K562 (cell line): ENCODE measurements at regions not wholly inside any gene's neighbourhood (a gene's known extent, or its start where the extent isn't known, plus 50 kb on each side); places are given as distances from the start of the nearest gene placed in this dataset.

ENCODE experiments used
- ATAC-seq: fragments of 200-7000 bp; cut with Tn5 transposase; 3 replicates; pipeline ENCODE4 v1.9.1; 2020; ENCODE audit warnings: moderate library complexity
- BruUV-seq: library from RNA; stranded (reverse); fragments of 400-500 nt; replicated peaks from 2 replicates; lab custom pipeline; 2021; lab: Mats Ljungman, UMichigan
- CTCF ChIA-PET: fragments of 300-600 bp; formaldehyde crosslinking; extraction: SDS; loops from one replicate; lab custom pipeline; 2021; ENCODE audit warnings: low intra/inter-chr PET ratio; lab: Yijun Ruan, JAX
- POLR2A ChIA-PET: fragments of 300-600, 350-650 bp; sonication (Branson Sonifier 250); formaldehyde crosslinking; extraction: SDS; loops from one replicate; lab custom pipeline; 2021; ENCODE audit warnings: antibody characterized with exemption, inconsistent platforms; lab: Yijun Ruan, JAX
- DNase-seq, 4 experiments: peaks; one replicate each; pipeline versions ENCODE4 v3.0.0 to v3.0.0-alpha.2; 2011 to 2018; ENCODE audit warnings: low spot score in 3 of 4, mixed read lengths in 3 of 4; ENCODE audit errors: extremely low read depth in 1 of 4
- FAIRE-seq: peaks from 2 replicates; lab custom pipeline; 2011; peaks lifted over from hg19 to GRCh38; lab: Jason Lieb, UNC
- H2AFZ ChIP-seq: 2 replicates; pipeline ENCODE4 v1.6.0; 2011; ENCODE audit warnings: low read depth, low read length, control low read depth, inconsistent platforms
- H3K27ac ChIP-seq: fragments of 200-600 bp; 3 replicates; pipeline ENCODE4 v1.8.0; 2011; ENCODE audit warnings: low read depth, mild to moderate bottlenecking, control low read depth, inconsistent platforms, low read length, moderate library complexity, mixed read lengths; ENCODE audit errors: extremely low read depth
- H3K27me3 ChIP-seq, 2 experiments: fragments of 300-600 bp in 1 of 2; 2 replicates in 1 of 2; 3 replicates in 1 of 2; pipeline versions ENCODE4 v1.6.0 to v1.8.0; 2011; ENCODE audit warnings: inconsistent platforms in 2 of 2, low read length in 2 of 2, mild to moderate bottlenecking in 1 of 2, mixed read lengths in 1 of 2, moderate library complexity in 1 of 2; ENCODE audit not compliant: control insufficient read depth in 2 of 2, insufficient read depth in 2 of 2
- H3K36me3 ChIP-seq: fragments of 300-600 bp; 3 replicates; pipeline ENCODE4 v1.8.0; 2011; ENCODE audit warnings: mild to moderate bottlenecking, low read length, inconsistent platforms; ENCODE audit not compliant: control insufficient read depth, insufficient read depth
- H3K4me1 ChIP-seq, 2 experiments: fragments of 200-600 bp in 1 of 2; replicated peaks in 1 of 2; 2 replicates in 1 of 2; 3 replicates in 1 of 2; pipeline versions ENCODE4 v1.5.1 to v1.8.0; 2011; ENCODE audit warnings: inconsistent platforms in 2 of 2, low read length in 2 of 2, mild to moderate bottlenecking in 1 of 2, mixed read lengths in 1 of 2, moderate library complexity in 1 of 2; ENCODE audit not compliant: control insufficient read depth in 2 of 2, insufficient read depth in 2 of 2
- H3K4me2 ChIP-seq: 2 replicates; pipeline ENCODE4 v1.6.1; 2011; ENCODE audit warnings: low read length, control low read depth, inconsistent platforms, mixed read lengths; ENCODE audit not compliant: insufficient read depth
- H3K4me3 ChIP-seq: fragments of 200-600 bp; sonication (generic), shearing (Covaris generic); 2 replicates; pipeline ENCODE4 v1.5.1; 2016; ENCODE audit warnings: control low read depth, inconsistent platforms
- H3K79me2 ChIP-seq: fragments of 200-600 bp; 3 replicates; pipeline ENCODE4 v1.8.0; 2011; ENCODE audit warnings: low read length, inconsistent platforms; ENCODE audit not compliant: control insufficient read depth, insufficient read depth
- H3K9ac ChIP-seq, 2 experiments: 2 replicates each; pipeline versions ENCODE4 v1.6.0 to v1.6.1; 2011; ENCODE audit warnings: low read depth in 2 of 2, low read length in 2 of 2, control low read depth in 1 of 2, inconsistent platforms in 1 of 2, mild to moderate bottlenecking in 1 of 2, mixed read lengths in 1 of 2; ENCODE audit not compliant: insufficient read depth in 1 of 2
- H3K9me1 ChIP-seq: one replicate; pipeline ENCODE4 v1.6.0; 2011; ENCODE audit warnings: inconsistent platforms, mild to moderate bottlenecking, low read length, moderate library complexity; ENCODE audit not compliant: control insufficient read depth, insufficient read depth
- H3K9me3 ChIP-seq: replicated peaks from 2 replicates; pipeline ENCODE4 v1.5.1; 2011; ENCODE audit warnings: low read depth, low read length, inconsistent platforms; ENCODE audit not compliant: control insufficient read depth, insufficient read depth
- H4K20me1 ChIP-seq: replicated peaks from 2 replicates; pipeline ENCODE4 v1.6.1; 2011; ENCODE audit warnings: low read length, inconsistent platforms, mixed read lengths; ENCODE audit not compliant: control insufficient read depth, insufficient read depth
- E2F6 ChIP-seq, 2 experiments: IDR thresholded peaks; 2 replicates each; pipeline ENCODE4 v1.6.1; 2011; ENCODE audit warnings: borderline replicate concordance in 1 of 2, control low read depth in 1 of 2, low read depth in 1 of 2, low read length in 1 of 2, mild to moderate bottlenecking in 1 of 2, mixed read lengths in 1 of 2, moderate library complexity in 1 of 2; ENCODE audit not compliant: insufficient read depth in 1 of 2, insufficient read length in 1 of 2, poor library complexity in 1 of 2, severe bottlenecking in 1 of 2; ENCODE audit errors: extremely low read depth in 1 of 2
- JUN ChIP-seq, 2 experiments: sonication (generic) in 1 of 2; formaldehyde crosslinking in 1 of 2; IDR thresholded peaks; 2 replicates each; pipeline versions ENCODE4 v1.6.1 to v1.8.0; 2012 to 2022; ENCODE audit warnings: borderline replicate concordance in 2 of 2, mild to moderate bottlenecking in 2 of 2, improper control_type of control experiment in 1 of 2, low read depth in 1 of 2, low read length in 1 of 2, missing genetic modification reagents in 1 of 2
- KLF16 ChIP-seq: IDR thresholded peaks from 2 replicates; pipeline ENCODE4 v1.6.1; 2016; ENCODE audit warnings: antibody characterized with exemption
- NR2F6 ChIP-seq: fragments of 450-650 bp; formaldehyde crosslinking; IDR thresholded peaks from 2 replicates; pipeline ENCODE4 v1.4.0; 2020; ENCODE audit warnings: mild to moderate bottlenecking
- PCBP2 ChIP-seq: fragments of 200-400 bp; formaldehyde crosslinking; IDR thresholded peaks from 2 replicates; pipeline ENCODE4 v1.6.1; 2018; ENCODE audit warnings: low read length, low read depth, mild to moderate bottlenecking, moderate library complexity; ENCODE audit not compliant: poor library complexity, severe bottlenecking
- PHF20 ChIP-seq: fragments of 450-650 bp; IDR thresholded peaks from 2 replicates; pipeline ENCODE4 v1.6.1; 2018; ENCODE audit not compliant: partially characterized antibody
- RBM14 ChIP-seq: fragments of 200-400 bp; formaldehyde crosslinking; IDR thresholded peaks from 2 replicates; pipeline ENCODE4 v1.6.1; 2018; ENCODE audit warnings: low read depth, mild to moderate bottlenecking, low read length, moderate library complexity, borderline replicate concordance; ENCODE audit not compliant: insufficient read depth
- SAFB2 ChIP-seq: fragments of 200-400 bp; formaldehyde crosslinking; IDR thresholded peaks from 2 replicates; pipeline ENCODE4 v1.6.1; 2018; ENCODE audit warnings: borderline replicate concordance, low read length, low read depth, moderate library complexity; ENCODE audit not compliant: severe bottlenecking
- WHSC1 ChIP-seq: IDR thresholded peaks from one replicate; pipeline ENCODE4 v1.6.1; 2012; ENCODE audit warnings: low read length, control low read depth, inconsistent platforms
- ZNF253 ChIP-seq: fragments of 250-450 bp; sonication (Bioruptor Pico); conservative IDR thresholded peaks from 2 replicates; pipeline ENCODE4 v1.6.1; 2021; ENCODE audit warnings: mild to moderate bottlenecking
- ZNF707 ChIP-seq: fragments of 250-450 bp; sonication (Bioruptor Pico); conservative IDR thresholded peaks from 2 replicates; pipeline ENCODE4 v1.8.0; 2022; ENCODE audit warnings: inconsistent platforms, mild to moderate bottlenecking, moderate library complexity
- ZNF717 ChIP-seq: fragments of 250-450 bp; sonication (Bioruptor Pico); IDR thresholded peaks from 2 replicates; pipeline ENCODE4 v1.5.0; 2021
- WGBS: fragments of 100-300 bp; shearing (Covaris generic); methylation state at CpG from one replicate; pipeline ENCODE4 v1.1.6; 2016; ENCODE audit warnings: low coverage, mixed read lengths; ENCODE audit not compliant: insufficient coverage; ENCODE audit errors: missing lambda C conversion rate; 5-methylcytosine and 5-hydroxymethylcytosine counted together
- in situ Hi-C: fragments of 300-500 bp; cut with MboI; formaldehyde crosslinking; loops from 4 replicates; pipeline ENCODE4 v1.15.0; 2018; ENCODE audit warnings: inconsistent platforms, mixed read lengths
- intact Hi-C: fragments of 100-400 bp; cut with micrococcal nuclease; formaldehyde crosslinking; loops from 2 replicates; pipeline ENCODE4 v1.14.2; 2022
- TF ChIP-seq, protein P1 (sequence below): sonication (generic); formaldehyde crosslinking; IDR thresholded peaks from 2 replicates; pipeline ENCODE4 v1.8.1; 2023; ENCODE audit warnings: mild to moderate bottlenecking, missing genetic modification reagents
- TF ChIP-seq, protein P2 (sequence below): fragments of 250-450 bp; sonication (Bioruptor Pico); IDR thresholded peaks from 2 replicates; pipeline ENCODE4 v1.8.0; 2022; ENCODE audit warnings: moderate library complexity, mild to moderate bottlenecking, inconsistent platforms
- TF ChIP-seq, protein P3 (sequence below): fragments of 450-650 bp; IDR thresholded peaks from 2 replicates; pipeline ENCODE4 v1.6.1; 2016; ENCODE audit warnings: borderline replicate concordance

- in situ Hi-C loops: no loop called here
- no peaks in the 10 kb centered on the region for H3K36me3 ChIP-seq
- H3K9me3 ChIP-seq: no peaks in the 10 kb centered on the region
- no peaks in the 10 kb centered on the region for H3K9me1 ChIP-seq
- no peak overlapping the region for H3K4me2 ChIP-seq
- ATAC-seq: no peak
- POLR2A ChIA-PET: no interaction called here
- no peak overlapping the region for H3K4me3 ChIP-seq
- no peak overlapping the region for H3K9ac ChIP-seq
- no peak overlapping the region for H3K27ac ChIP-seq
- no peaks in the 10 kb centered on the region for H3K4me1 ChIP-seq
- intact Hi-C loops: no loop called here
- CTCF ChIA-PET: no interaction called here
- no TSS peak for BruUV-seq
- 0% methylated on average over 9 of the region's 9 CpGs for WGBS
- no peak for DNase-seq
- no peak overlapping the region for H2AFZ ChIP-seq
- no peaks in the 10 kb centered on the region for H3K79me2 ChIP-seq
- peaks cover 0 to 12% of the 10 kb centered on the region in 2 experiments; a peak in 3 of 5 replicates for H3K27me3 ChIP-seq
- FAIRE-seq: no peak
- H4K20me1 ChIP-seq: no peaks in the 10 kb centered on the region
- TF ChIP-seq ZNF253 (CRISPR knock-in tag) (no peak), ZNF707 (CRISPR knock-in tag) (no peak), SAFB2 (no peak), WHSC1 (no peak), ZNF717 (no peak), KLF16 (no peak), JUN (IDR thresholded peaks at IDR 0.05; ENCODE audit: borderline replicate concordance, low read depth, low read length) (no peak), JUN (CRISPR knock-in tag; IDR thresholded peaks at IDR 0.05; ENCODE audit: borderline replicate concordance) (no peak), PCBP2 (no peak), PHF20 (no peak), RBM14 (no peak), NR2F6 (CRISPR knock-in tag) (no peak), E2F6 (IDR thresholded peaks at IDR 0.05; ENCODE audit: borderline replicate concordance in 1 of 2, extremely low read depth in 1 of 2, insufficient read depth in 1 of 2, insufficient read length in 1 of 2, low read depth in 1 of 2, low read length in 1 of 2, poor library complexity in 1 of 2, severe bottlenecking in 1 of 2) (no peak)
- TF ChIP-seq, protein P1, sequence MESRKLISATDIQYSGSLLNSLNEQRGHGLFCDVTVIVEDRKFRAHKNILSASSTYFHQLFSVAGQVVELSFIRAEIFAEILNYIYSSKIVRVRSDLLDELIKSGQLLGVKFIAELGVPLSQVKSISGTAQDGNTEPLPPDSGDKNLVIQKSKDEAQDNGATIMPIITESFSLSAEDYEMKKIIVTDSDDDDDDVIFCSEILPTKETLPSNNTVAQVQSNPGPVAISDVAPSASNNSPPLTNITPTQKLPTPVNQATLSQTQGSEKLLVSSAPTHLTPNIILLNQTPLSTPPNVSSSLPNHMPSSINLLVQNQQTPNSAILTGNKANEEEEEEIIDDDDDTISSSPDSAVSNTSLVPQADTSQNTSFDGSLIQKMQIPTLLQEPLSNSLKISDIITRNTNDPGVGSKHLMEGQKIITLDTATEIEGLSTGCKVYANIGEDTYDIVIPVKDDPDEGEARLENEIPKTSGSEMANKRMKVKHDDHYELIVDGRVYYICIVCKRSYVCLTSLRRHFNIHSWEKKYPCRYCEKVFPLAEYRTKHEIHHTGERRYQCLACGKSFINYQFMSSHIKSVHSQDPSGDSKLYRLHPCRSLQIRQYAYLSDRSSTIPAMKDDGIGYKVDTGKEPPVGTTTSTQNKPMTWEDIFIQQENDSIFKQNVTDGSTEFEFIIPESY: no peak
- TF ChIP-seq, protein P2, sequence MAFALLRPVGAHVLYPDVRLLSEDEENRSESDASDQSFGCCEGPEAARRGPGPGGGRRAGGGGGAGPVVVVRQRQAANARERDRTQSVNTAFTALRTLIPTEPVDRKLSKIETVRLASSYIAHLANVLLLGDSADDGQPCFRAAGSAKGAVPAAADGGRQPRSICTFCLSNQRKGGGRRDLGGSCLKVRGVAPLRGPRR (CRISPR knock-in tag): no peak
- TF ChIP-seq, protein P3, sequence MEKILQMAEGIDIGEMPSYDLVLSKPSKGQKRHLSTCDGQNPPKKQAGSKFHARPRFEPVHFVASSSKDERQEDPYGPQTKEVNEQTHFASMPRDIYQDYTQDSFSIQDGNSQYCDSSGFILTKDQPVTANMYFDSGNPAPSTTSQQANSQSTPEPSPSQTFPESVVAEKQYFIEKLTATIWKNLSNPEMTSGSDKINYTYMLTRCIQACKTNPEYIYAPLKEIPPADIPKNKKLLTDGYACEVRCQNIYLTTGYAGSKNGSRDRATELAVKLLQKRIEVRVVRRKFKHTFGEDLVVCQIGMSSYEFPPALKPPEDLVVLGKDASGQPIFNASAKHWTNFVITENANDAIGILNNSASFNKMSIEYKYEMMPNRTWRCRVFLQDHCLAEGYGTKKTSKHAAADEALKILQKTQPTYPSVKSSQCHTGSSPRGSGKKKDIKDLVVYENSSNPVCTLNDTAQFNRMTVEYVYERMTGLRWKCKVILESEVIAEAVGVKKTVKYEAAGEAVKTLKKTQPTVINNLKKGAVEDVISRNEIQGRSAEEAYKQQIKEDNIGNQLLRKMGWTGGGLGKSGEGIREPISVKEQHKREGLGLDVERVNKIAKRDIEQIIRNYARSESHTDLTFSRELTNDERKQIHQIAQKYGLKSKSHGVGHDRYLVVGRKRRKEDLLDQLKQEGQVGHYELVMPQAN: no peak
Observed at GRCh38 chr2:16075045-16076012, 135.0 kb downstream of the MYCN start.
